ENCODE measurements at regions not wholly inside any gene's neighbourhood (a gene's known extent, or its start where the extent isn't known, plus 50 kb on each side); places are given as distances from the start of the nearest gene placed in this dataset.

DNA sequence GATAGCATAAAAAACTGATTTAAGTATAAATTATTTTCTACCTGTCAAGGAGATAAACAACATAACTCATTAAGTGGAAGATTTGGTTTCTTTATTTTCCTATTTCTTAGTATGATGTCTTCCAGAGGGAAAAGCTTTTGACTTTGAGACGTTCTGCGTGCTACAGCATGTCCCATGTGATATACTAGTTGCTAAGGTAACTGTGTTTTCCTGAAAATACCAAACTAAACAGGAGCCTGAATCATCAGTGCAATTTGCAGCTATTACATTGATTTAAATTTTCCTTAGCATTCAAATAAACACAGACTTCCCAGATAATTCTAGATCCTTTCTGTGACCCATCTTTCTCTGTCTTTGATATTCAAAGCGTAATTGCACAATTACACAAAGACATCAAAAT lies 117.7 kb upstream of the P2RY1 start:
- Histone ChIP-seq H3K4me1 (peaks cover 0 to 5% (median 2%) of the 10 kb centered on the region in 4 donors), H3K27ac (no peak overlapping the region), H3K9me3 (no peaks in the 10 kb centered on the region), H3K4me3 (no peak overlapping the region), H3K36me3 (no peaks in the 10 kb centered on the region), H3K27me3 (no peaks in the 10 kb centered on the region)
- in situ Hi-C loops (cut with MboI; ENCODE audit: low pct_ligation_motif_present in 1 of 4, low pct_unique_long_range_greater_than_20kb in 1 of 4, low sequenced_read_pairs in 3 of 4) (no loop called here), intact Hi-C loops (cut with DNase I; ENCODE audit: low total_unique reads) (no loop called here)
- DNase-seq, result no peak
- WGBS, 2 donors (ENCODE audit: low coverage in 1 of 2), result 54 to 62% methylated on average over 3 of the region's 3 CpGs
- TF ChIP-seq CTCF (IDR thresholded peaks at IDR 0.05) (no peak), POLR2A (IDR thresholded peaks at IDR 0.05) (no peak), POLR2AphosphoS5 (IDR thresholded peaks at IDR 0.05) (no peak)

- TF ChIP-seq CTCF (IDR thresholded peaks at IDR 0.05) (no peak), POLR2A (IDR thresholded peaks at IDR 0.05) (no peak), POLR2AphosphoS5 (IDR thresholded peaks at IDR 0.05) (no peak), EP300 (IDR thresholded peaks at IDR 0.05; ENCODE audit: low read depth) (no peak)
- no peak overlapping the region for H3K27ac ChIP-seq
- H3K27me3 ChIP-seq, result no peaks in the 10 kb centered on the region
- H3K9me3 ChIP-seq, result no peaks in the 10 kb centered on the region
- DNase-seq, result no peak
- H3K4me3 ChIP-seq, result no peak overlapping the region
- peaks cover 0 to 5% (median 2%) of the 10 kb centered on the region in 4 donors for H3K4me1 ChIP-seq
- intact Hi-C loops (cut with DNase I; ENCODE audit: low total_unique reads), result no loop called here
- in situ Hi-C loops (cut with MboI; ENCODE audit: low pct_ligation_motif_present in 1 of 4, low pct_unique_long_range_greater_than_20kb in 1 of 4, low sequenced_read_pairs in 3 of 4), result no loop called here
- no peaks in the 10 kb centered on the region for H3K36me3 ChIP-seq
Observed at GRCh38 chr3:152718810-152719209, 116.1 kb upstream of the P2RY1 start.

DNA sequence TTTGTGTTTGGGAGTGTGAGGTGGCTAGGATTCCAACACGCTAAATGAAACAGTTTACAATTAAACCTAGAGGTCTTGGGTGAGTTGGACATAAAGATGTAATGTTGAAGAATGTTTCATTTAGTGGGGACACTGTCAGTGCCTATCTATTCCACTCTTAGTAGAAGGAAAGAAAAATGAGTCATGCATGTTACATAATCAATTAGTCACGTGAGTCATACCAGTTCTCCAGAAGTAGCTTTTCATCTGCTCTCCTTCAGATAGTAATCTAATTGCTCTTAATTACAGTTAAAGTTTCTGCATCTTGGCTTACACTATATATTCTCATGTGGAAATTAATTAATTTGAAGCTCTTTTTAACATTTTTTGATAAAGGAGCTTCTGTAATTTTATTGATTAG lies 115.7 kb upstream of the P2RY1 start:
- in situ Hi-C loops (cut with MboI; ENCODE audit: low pct_ligation_motif_present in 1 of 4, low pct_unique_long_range_greater_than_20kb in 1 of 4, low sequenced_read_pairs in 3 of 4), result no loop called here
- Histone ChIP-seq H3K9me3 (no peaks in the 10 kb centered on the region), H3K4me1 (peaks cover 0 to 8% (median 3%) of the 10 kb centered on the region in 4 donors), H3K27ac (no peak overlapping the region), H3K4me3 (no peak overlapping the region), H3K36me3 (no peaks in the 10 kb centered on the region), H3K27me3 (no peaks in the 10 kb centered on the region)
- 62 to 78% methylated on average over 2 of the region's 2 CpGs for WGBS, 2 donors (ENCODE audit: low coverage in 1 of 2)
- DNase-seq, result no peak
- TF ChIP-seq EP300 (IDR thresholded peaks at IDR 0.05; ENCODE audit: low read depth) (no peak), POLR2A (IDR thresholded peaks at IDR 0.05) (no peak), CTCF (IDR thresholded peaks at IDR 0.05) (no peak), POLR2AphosphoS5 (IDR thresholded peaks at IDR 0.05) (no peak)
- intact Hi-C loops (cut with DNase I; ENCODE audit: low total_unique reads), result no loop called here

DNA sequence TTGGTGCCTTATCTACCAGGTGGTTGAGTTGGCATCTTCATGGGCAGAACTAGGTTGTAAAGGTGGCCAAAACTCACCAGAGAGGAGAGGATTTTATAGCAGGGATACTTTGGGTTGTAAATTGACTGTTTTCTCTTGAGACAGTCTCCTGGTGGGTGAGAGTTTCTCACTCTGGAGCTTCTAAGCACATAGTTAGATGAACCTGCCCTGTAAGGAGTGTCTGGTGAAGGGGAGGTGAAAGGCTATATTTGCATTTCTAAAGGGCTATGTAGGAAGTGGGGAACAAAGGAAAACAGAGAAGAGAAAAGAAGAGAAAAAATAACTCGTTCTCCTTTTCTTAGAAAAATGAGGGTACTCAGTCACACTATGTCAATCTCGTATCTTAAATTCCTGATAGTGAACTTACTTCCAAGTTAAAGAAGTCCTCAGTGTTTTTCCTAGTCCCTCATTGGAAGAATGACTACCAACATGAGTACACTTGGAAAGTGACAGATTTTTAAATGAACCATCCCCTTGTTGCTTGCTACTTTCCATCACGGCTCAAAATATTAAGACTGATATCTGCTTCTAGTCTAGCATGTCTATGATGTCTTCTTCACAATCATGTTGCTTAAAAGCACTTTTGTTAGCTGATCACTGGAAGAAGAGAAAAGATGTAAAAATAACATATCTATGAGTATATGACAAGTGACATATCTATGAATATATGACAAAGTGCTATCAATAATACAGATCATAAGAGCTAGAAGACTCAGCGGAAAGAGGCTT lies 113.8 kb upstream of the P2RY1 start:
- in situ Hi-C loops (cut with MboI; ENCODE audit: low pct_ligation_motif_present in 1 of 4, low pct_unique_long_range_greater_than_20kb in 1 of 4, low sequenced_read_pairs in 3 of 4), result no loop called here
- WGBS, 2 donors (ENCODE audit: low coverage in 1 of 2), result 87 to 88% methylated on average over 4 of the region's 4 CpGs
- Histone ChIP-seq H3K9me3 (no peaks in the 10 kb centered on the region), H3K4me1 (peaks cover 0 to 11% (median 3%) of the 10 kb centered on the region in 4 donors), H3K4me3 (no peak overlapping the region), H3K36me3 (no peaks in the 10 kb centered on the region), H3K27me3 (no peaks in the 10 kb centered on the region), H3K27ac (no peak overlapping the region)
- TF ChIP-seq POLR2A (IDR thresholded peaks at IDR 0.05), result no peak
- TF ChIP-seq CTCF (IDR thresholded peaks at IDR 0.05), result no peak
- TF ChIP-seq EP300 (IDR thresholded peaks at IDR 0.05; ENCODE audit: low read depth), result no peak
- no peak for TF ChIP-seq POLR2AphosphoS5 (IDR thresholded peaks at IDR 0.05)
- intact Hi-C loops (cut with DNase I; ENCODE audit: low total_unique reads), result no loop called here
- DNase-seq, result no peak

Measured in transverse colon (tissue), 4 donors.